SJCRH30 (cell line): ENCODE measurements at regions not wholly inside any gene's neighbourhood (a gene's known extent, or its start where the extent isn't known, plus 50 kb on each side); places are given as distances from the start of the nearest gene placed in this dataset.

Experiments
- DNase-seq, 2 experiments: peaks; one replicate each; pipeline ENCODE4 v3.0.0-alpha.2; 2015 to 2020
- H3K27ac ChIP-seq: fragments of 250-450 bp; sonication (Bioruptor Pico); 2 replicates; pipeline ENCODE4 v1.5.1; 2020; ENCODE audit warnings: mild to moderate bottlenecking, moderate library complexity
- H3K27me3 ChIP-seq: fragments of 250-450 bp; sonication (Bioruptor Pico); 2 replicates; pipeline ENCODE4 v1.5.1; 2020; ENCODE audit warnings: mild to moderate bottlenecking, moderate library complexity
- H3K36me3 ChIP-seq: fragments of 250-450 bp; sonication (Bioruptor Pico); 2 replicates; pipeline ENCODE4 v1.5.1; 2020; ENCODE audit warnings: mild to moderate bottlenecking, moderate library complexity
- H3K4me1 ChIP-seq: fragments of 250-450 bp; sonication (Bioruptor Pico); 2 replicates; pipeline ENCODE4 v1.5.1; 2020; ENCODE audit warnings: mild to moderate bottlenecking, moderate library complexity
- H3K4me3 ChIP-seq: fragments of 250-450 bp; sonication (Bioruptor Pico); 2 replicates; pipeline ENCODE4 v1.5.1; 2020; ENCODE audit warnings: mild to moderate bottlenecking, moderate library complexity
- H3K9me3 ChIP-seq: fragments of 250-450 bp; sonication (Bioruptor Pico); replicated peaks from 2 replicates; pipeline ENCODE4 v1.5.1; 2020; ENCODE audit warnings: mild to moderate bottlenecking, moderate library complexity

DNA sequence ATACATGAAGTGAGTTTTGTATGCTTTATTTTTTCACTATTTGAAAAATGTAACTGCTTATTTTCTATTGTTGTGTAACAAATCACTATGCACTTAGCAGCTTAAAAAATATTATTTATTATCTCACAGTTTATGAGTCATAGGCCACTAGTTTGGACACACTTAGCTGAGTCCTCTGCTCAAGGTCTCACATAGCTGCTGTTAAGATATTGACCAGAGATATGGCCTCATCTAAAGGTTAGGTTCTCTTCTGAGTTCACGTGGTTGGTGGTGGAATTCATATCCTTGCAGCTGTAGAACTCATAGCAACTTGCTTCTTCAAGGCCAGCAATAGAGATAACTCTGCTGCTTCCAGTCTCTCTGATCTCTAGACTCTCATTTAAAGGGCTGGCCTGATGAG is 534.4 kb downstream of the SPRY1 start:
- no peak for DNase-seq

DNA sequence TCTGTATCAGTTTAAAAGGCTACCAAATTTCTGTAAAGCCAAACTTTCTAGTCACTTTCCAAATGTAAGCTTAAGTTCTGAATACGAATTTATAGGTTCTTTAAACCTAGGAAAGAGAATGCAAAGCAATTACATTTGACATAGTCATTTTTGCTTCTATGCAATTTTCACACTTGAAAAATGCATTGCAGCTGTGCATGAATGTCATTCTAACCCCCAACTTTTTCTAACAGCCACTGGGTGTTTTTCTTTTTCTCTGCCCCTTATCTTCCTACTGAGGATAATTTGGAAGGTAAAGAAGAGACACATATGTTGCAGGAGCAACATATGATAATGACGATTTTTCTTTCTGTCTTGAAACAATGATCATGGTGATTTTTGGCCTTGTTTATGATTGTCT is 537.5 kb downstream of the SPRY1 start:
- H3K4me3 ChIP-seq: no peak overlapping the region
- no peaks in the 10 kb centered on the region for H3K36me3 ChIP-seq
- H3K27ac ChIP-seq: peak overlapping the region; percentile 73

More for the DNA sequence above, 534.4 kb downstream of the SPRY1 start:
- H3K36me3 ChIP-seq: no peaks in the 10 kb centered on the region
- no peak overlapping the region for H3K27ac ChIP-seq
- H3K4me1 ChIP-seq: peaks cover 26% of the 10 kb centered on the region
- no peaks in the 10 kb centered on the region for H3K27me3 ChIP-seq
- H3K9me3 ChIP-seq: no peaks in the 10 kb centered on the region
- no peak overlapping the region for H3K4me3 ChIP-seq

DNA sequence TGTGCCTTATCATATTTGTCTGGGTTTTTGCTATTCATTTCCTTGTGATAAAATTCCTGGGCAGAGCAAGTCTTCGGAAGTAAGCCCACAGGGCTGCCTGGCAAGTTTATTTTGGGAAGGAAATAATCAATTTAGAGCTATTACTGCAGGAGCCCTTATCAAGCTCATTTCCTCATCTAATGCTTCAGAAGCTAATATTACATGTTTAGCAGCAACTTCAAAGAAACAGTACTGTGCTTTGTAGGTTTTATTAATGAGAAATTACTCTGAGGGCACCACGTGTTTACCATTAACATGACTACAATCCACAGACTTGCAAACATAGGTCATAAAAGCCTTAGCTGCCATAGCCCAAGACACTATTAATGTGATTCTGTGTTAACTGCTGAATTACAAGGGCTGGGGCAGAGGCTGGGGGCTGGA is 540.0 kb downstream of the SPRY1 start:
- H3K4me3 ChIP-seq: no peak overlapping the region
- H3K27me3 ChIP-seq: no peaks in the 10 kb centered on the region
- H3K36me3 ChIP-seq: no peaks in the 10 kb centered on the region
- H3K9me3 ChIP-seq: no peaks in the 10 kb centered on the region; the same call in 1 of the 2 replicates
- peaks cover 82% of the 10 kb centered on the region for H3K4me1 ChIP-seq
- no peak for DNase-seq
- peak overlapping the region; percentile 17; the same call in 1 of the 2 replicates for H3K27ac ChIP-seq

More for the DNA sequence above, 537.5 kb downstream of the SPRY1 start:
- Histone ChIP-seq H3K27me3 (no peaks in the 10 kb centered on the region), H3K9me3 (no peaks in the 10 kb centered on the region), H3K4me1 (peaks cover 57% of the 10 kb centered on the region)
- DNase-seq: peak in 1 of 2 experiments; percentile 67

DNA sequence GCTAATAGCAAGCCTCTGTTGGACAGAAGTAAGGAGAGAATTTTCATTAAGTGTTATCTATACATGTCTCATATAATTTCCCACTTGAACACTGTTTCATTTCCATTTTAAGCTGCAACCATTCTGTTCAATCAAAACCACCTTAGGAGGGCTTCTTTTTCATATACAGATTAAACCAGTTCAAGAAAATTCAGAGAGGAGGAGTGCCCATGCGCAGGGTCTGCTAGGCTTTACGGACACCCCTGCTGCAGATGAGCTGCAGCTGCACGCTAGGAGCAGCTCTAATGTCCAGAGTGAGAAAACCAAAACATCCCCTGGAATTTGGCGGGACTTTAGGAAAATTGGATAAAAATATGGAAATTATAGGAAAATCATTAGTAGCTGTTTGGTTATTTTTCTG is 541.0 kb downstream of the SPRY1 start:
- no peak overlapping the region for H3K4me3 ChIP-seq
- H3K27ac ChIP-seq: peak overlapping the region; percentile 17; the same call in 1 of the 2 replicates
- H3K4me1 ChIP-seq: peaks cover 82% of the 10 kb centered on the region
- peak; percentile 43 to 61 for DNase-seq
- no peaks in the 10 kb centered on the region; the same call in 1 of the 2 replicates for H3K9me3 ChIP-seq
- no peaks in the 10 kb centered on the region for H3K27me3 ChIP-seq
- no peaks in the 10 kb centered on the region for H3K36me3 ChIP-seq

DNA sequence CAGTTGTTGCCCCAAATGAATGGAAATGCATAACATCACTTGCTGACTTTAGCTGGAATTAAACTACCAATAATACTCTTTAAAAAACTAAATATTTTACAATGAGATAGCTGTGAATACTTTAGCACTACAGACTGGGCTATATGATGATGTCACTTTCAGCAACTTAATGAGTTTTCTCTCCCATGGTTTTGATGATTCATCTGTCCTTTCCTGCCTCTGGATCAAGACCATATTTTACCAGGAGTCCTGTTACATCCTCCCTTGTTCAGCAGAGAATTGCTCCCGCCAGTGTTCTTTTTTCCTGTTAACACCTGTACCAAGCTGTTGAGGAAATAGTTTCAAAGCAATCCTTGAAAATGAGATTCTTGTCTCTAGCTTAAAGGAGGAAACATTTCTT is 543.0 kb downstream of the SPRY1 start:
- peak overlapping the region; percentile 59 for H3K27ac ChIP-seq
- peaks cover 69% of the 10 kb centered on the region for H3K4me1 ChIP-seq
- H3K36me3 ChIP-seq: no peaks in the 10 kb centered on the region
- H3K27me3 ChIP-seq: no peaks in the 10 kb centered on the region
- DNase-seq: peak; percentile 56 to 89
- no peaks in the 10 kb centered on the region; the same call in 1 of the 2 replicates for H3K9me3 ChIP-seq
- H3K4me3 ChIP-seq: no peak overlapping the region

DNA sequence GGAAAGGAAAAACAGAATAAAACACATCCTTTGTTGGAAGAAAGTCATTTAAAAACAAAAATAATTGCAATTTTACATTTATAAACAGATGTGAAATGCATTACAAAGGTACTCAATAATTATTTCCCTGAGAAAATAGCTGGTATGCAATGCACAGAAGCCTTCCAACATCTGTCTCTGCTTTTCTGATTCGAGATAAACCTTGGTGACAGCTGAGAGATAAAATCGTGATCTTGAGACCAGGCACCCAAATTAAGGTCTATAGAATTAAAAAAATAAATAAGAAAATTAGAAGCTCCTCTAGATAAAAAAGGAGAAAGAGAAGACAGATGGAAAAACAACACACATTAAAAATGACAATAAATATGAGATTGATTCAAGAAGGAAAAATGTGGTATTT is 544.0 kb downstream of the SPRY1 start:
- Histone ChIP-seq H3K9me3 (no peaks in the 10 kb centered on the region; the same call in 1 of the 2 replicates), H3K36me3 (no peaks in the 10 kb centered on the region), H3K4me3 (no peak overlapping the region), H3K27me3 (no peaks in the 10 kb centered on the region), H3K4me1 (peaks cover 63% of the 10 kb centered on the region), H3K27ac (peak overlapping the region; percentile 59)
- DNase-seq: peak in 1 of 2 experiments; percentile 55

DNA sequence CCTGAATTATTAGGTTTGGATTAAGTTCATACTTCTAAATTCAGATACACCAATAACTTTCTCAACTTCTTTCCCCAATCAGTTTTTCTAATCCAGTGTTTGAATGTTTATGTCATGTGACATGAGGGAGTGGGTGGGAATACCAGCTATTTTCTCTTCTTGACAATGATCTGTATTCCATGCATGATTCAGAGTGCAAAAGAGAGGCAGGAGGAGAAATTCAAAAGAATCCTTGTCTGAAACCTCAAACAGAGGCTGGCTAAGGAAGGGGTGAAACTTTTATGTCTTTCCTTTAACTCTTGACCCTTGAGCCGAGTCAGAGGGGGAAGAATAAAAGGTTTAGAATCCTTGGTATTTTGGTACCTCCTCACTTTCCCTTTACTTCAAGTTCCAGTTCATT is 544.7 kb downstream of the SPRY1 start:
- Histone ChIP-seq H3K27me3 (no peaks in the 10 kb centered on the region), H3K4me1 (peaks cover 63% of the 10 kb centered on the region), H3K27ac (peak overlapping the region; percentile 59; the same call in 1 of the 2 replicates), H3K4me3 (no peak overlapping the region), H3K9me3 (no peaks in the 10 kb centered on the region; the same call in 1 of the 2 replicates), H3K36me3 (no peaks in the 10 kb centered on the region)
- no peak for DNase-seq

DNA sequence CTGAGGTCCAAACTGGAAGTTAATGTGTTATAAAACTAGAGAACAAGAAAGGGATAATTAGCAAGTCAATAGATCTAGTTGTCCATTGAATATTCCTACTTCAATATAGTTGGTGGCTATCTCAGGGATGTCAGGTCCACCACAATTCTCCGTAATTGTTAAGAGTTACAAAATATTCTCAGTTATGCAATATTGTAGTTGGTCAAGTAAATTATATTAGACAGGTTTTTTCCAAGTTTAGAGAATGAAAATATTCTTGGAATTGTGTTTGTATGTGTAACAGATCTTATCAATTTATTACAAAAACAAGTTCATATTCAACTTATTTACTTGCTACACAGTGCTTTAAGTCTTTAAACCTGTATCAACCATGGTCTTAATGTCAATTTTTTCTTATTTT is 547.4 kb downstream of the SPRY1 start:
- no peak overlapping the region for H3K4me3 ChIP-seq
- H3K4me1 ChIP-seq: peaks cover 36% of the 10 kb centered on the region
- H3K9me3 ChIP-seq: no peaks in the 10 kb centered on the region; the same call in 1 of the 2 replicates
- H3K36me3 ChIP-seq: no peaks in the 10 kb centered on the region
- no peaks in the 10 kb centered on the region for H3K27me3 ChIP-seq
- H3K27ac ChIP-seq: no peak overlapping the region
- DNase-seq: no peak

DNA sequence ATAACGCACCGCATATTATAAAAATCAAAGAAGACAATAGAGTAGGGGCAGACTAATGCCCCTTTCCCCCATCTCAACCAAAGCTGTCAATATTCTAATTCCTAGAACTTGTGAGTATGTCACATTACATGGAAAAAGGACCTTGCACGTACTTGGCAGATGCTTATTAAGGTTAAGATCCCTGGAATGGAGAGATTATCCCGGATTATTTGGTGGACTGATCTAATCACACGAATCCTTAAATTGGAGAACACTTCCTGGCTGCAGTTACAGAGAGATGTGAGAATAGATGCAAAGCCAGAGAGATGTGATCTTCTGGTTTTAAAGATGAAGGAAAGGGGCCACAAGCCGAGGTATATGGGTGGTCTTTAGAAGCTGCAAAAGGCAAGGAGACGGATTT is 548.7 kb downstream of the SPRY1 start:
- no peaks in the 10 kb centered on the region; the same call in 1 of the 2 replicates for H3K9me3 ChIP-seq
- no peaks in the 10 kb centered on the region for H3K36me3 ChIP-seq
- no peak overlapping the region for H3K4me3 ChIP-seq
- peak in 1 of 2 experiments; percentile 36 for DNase-seq
- H3K27me3 ChIP-seq: no peaks in the 10 kb centered on the region
- no peak overlapping the region for H3K27ac ChIP-seq
- H3K4me1 ChIP-seq: peaks cover 23% of the 10 kb centered on the region

DNA sequence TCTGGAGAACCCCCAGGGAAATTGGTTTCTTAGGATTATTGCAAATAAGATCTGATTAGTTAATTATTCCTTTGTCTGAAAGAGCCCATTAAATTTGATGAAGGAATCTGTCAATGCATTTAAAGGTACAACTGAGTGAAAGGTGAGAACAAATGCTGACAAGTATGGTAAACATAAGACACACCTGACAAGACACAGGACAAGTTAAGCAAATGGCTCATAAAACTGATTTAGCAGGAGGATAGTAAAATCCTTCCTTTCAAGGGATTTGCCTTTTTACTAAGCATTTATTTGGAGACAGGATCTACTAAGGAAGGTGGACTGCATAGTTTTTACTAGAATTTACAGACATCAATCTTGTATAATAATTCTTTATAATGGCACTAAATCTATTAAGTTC is 553.9 kb downstream of the SPRY1 start:
- H3K36me3 ChIP-seq: no peaks in the 10 kb centered on the region
- H3K4me3 ChIP-seq: no peak overlapping the region
- no peaks in the 10 kb centered on the region for H3K27me3 ChIP-seq
- no peak for DNase-seq
- H3K9me3 ChIP-seq: peaks cover 4% of the 10 kb centered on the region; the same call in 1 of the 2 replicates
- H3K4me1 ChIP-seq: peaks cover 7% of the 10 kb centered on the region
- H3K27ac ChIP-seq: no peak overlapping the region

DNA sequence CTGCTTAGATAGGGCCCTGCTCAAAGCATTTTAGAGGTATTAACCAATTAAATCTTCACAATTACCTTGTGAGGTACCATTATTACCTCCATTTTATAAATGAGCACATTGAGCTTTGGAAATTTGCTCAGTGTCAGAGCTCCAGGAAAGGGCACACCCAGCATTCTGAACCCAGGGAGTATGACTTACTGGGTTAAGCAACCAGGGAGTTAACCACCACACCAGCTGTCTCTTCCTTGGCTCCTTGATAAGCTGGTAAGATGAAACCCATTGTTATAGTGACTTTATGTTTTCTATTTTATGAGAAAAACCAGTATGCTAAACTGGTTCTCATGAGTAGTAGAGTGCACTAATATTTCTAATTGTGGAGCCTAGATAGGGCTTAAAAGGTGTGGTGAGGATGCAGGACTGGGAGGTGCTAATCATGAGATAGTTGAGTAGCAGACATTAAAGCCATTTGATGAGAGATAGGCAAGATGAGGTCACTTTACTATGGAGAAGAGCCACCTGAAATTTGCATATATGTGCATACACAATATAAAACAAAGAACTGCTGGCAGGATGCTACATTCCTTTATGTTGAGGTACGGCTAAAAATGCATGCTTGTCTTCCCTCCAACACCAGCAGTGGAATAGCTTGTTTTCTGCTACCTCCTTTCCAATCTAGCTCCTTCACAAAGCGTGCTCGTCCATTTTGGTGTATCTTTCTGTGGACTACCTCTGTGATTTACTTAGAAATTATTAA is 556.1 kb downstream of the SPRY1 start:
- Histone ChIP-seq H3K36me3 (no peaks in the 10 kb centered on the region), H3K27ac (no peak overlapping the region), H3K4me1 (no peaks in the 10 kb centered on the region; the same call in 1 of the 2 replicates), H3K27me3 (no peaks in the 10 kb centered on the region), H3K9me3 (peaks cover 4% of the 10 kb centered on the region; the same call in 1 of the 2 replicates), H3K4me3 (no peak overlapping the region)
- DNase-seq: no peak

DNA sequence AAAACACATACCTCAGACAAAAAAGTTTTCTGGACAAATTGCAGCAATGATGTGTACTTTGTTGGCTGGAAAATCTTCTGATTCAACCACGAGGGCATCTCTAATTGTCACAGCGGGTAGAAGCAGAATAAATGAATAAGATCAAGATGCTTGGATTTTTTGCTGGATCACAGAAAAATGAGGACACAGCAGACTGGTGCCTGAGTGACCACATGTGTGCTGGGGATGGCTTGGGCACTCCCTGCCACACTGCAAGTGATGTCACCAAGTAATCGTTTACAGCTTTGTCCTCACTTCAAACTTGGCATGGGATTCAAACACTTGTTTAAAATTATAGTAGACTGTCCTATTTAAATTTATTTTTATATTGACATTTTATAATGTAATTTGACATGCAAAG is 557.0 kb downstream of the SPRY1 start:
- H3K27me3 ChIP-seq: no peaks in the 10 kb centered on the region
- H3K4me3 ChIP-seq: no peak overlapping the region
- no peaks in the 10 kb centered on the region; the same call in 1 of the 2 replicates for H3K4me1 ChIP-seq
- H3K27ac ChIP-seq: no peak overlapping the region
- peaks cover 4% of the 10 kb centered on the region; the same call in 1 of the 2 replicates for H3K9me3 ChIP-seq
- H3K36me3 ChIP-seq: no peaks in the 10 kb centered on the region
- DNase-seq: no peak

DNA sequence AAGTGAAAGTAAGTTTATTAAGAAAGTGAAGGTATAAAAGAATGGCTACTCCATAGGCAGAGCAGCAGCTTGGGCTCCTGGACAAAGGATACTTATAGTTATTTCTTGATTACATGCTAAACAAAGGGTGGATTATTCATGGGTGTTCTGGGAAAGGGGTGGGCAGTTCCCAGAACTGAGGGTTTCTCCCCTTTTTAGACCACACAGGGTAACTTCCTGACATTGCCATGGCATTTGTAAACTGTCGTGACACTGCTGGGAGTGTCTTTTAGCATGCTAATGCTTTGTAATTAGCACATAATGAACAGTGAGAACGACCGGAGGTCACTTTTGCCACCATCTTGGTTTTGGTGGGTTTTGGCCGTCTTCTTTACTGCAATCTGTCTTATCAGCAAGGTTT is 557.6 kb downstream of the SPRY1 start:
- H3K4me1 ChIP-seq: no peaks in the 10 kb centered on the region; the same call in 1 of the 2 replicates
- no peak for DNase-seq
- H3K9me3 ChIP-seq: peaks cover 4% of the 10 kb centered on the region; the same call in 1 of the 2 replicates
- H3K27ac ChIP-seq: no peak overlapping the region
- no peaks in the 10 kb centered on the region for H3K27me3 ChIP-seq
- H3K36me3 ChIP-seq: no peaks in the 10 kb centered on the region
- H3K4me3 ChIP-seq: no peak overlapping the region

DNA sequence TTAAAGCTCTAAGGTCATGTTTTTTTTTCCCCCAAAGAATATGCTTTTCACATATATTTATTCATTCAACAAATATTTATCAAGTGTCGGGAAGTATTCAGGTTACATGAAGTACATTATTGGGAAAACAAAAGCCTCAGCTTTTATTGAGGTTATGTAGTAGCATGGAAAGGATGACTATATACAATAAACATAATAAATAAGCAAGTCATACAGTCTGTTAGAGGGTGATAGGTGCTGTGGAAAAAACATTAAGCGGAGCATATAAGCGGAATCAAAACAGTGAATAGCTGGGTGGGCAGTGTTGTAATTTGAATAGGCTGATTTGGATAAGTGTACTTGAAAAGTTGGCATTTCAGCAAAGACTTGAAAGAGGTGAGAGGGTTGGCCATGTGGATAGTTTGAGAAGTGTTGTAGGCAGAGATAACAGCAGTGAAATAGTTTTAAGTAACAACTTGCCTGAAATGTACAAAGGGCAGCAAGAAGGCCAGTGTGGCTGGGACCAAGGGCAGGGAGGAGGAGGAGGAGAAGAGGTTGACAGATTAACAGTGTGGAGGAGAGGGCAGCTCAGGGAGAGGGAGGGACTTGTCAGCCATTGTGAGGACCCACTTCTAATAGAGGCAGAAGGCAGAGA is 558.7 kb downstream of the SPRY1 start:
- H3K36me3 ChIP-seq: no peaks in the 10 kb centered on the region

DNA sequence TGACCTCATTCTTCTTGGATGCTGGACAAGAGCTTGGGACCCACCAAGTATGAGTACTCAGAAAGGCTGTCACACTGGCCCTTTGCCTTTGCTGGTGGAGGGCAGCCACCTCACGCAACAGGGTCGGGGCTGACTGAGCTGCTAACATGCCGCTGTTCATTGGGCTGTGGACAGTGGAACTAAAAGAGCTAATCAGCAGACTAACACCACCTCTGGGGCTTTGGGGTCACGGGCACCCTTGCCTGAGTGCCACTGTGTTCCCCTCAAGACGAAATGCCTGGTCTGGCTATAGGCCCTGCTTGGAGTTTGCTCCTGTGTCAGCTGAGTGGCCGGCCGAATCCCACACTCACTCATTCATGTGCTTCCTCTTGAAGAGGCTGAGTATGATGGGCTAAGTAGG is 559.6 kb downstream of the SPRY1 start:
- H3K36me3 ChIP-seq: no peaks in the 10 kb centered on the region
- H3K4me1 ChIP-seq: no peaks in the 10 kb centered on the region; the same call in 1 of the 2 replicates
- no peak for DNase-seq
- H3K4me3 ChIP-seq: no peak overlapping the region
- H3K27ac ChIP-seq: no peak overlapping the region
- no peaks in the 10 kb centered on the region for H3K27me3 ChIP-seq
- H3K9me3 ChIP-seq: peaks cover 4% of the 10 kb centered on the region; the same call in 1 of the 2 replicates

More for the DNA sequence above, 558.7 kb downstream of the SPRY1 start:
- no peak for DNase-seq
- no peak overlapping the region for H3K27ac ChIP-seq
- H3K4me3 ChIP-seq: no peak overlapping the region
- H3K27me3 ChIP-seq: no peaks in the 10 kb centered on the region
- peaks cover 4% of the 10 kb centered on the region; the same call in 1 of the 2 replicates for H3K9me3 ChIP-seq
- H3K4me1 ChIP-seq: no peaks in the 10 kb centered on the region; the same call in 1 of the 2 replicates
